SK-N-SH (cell line): ENCODE measurements at regions not wholly inside any gene's neighbourhood (a gene's known extent, or its start where the extent isn't known, plus 50 kb on each side); places are given as distances from the start of the nearest gene placed in this dataset.

Experiments used
- CTCF ChIA-PET: fragments of 300-600, 350-600 bp; formaldehyde crosslinking; extraction: SDS; loops from one replicate; lab custom pipeline; 2021; lab: Yijun Ruan, JAX
- POLR2A ChIA-PET: fragments of 350-600 bp; sonication (Branson Sonifier 250); formaldehyde crosslinking; extraction: SDS; loops from one replicate; lab custom pipeline; 2020; ENCODE audit warnings: antibody characterized with exemption, inconsistent platforms; lab: Yijun Ruan, JAX
- DNase-seq: peaks from one replicate; pipeline ENCODE4 v3.0.0; 2012
- H2AFZ ChIP-seq: fragments of 200-600 bp; sonication (generic); 2 replicates; pipeline ENCODE4 v1.8.1; 2016; ENCODE audit warnings: antibody characterized with exemption, mild to moderate bottlenecking, low read depth
- H3F3A ChIP-seq: fragments of 200-600 bp; sonication (generic); replicated peaks from 2 replicates; pipeline ENCODE3; 2016; ENCODE audit warnings: antibody characterized with exemption, mild to moderate bottlenecking; ENCODE audit not compliant: insufficient read depth
- H3K27ac ChIP-seq, 2 experiments: fragments of 200-500 bp in 1 of 2; fragments of 200-600 bp in 1 of 2; sonication (Bioruptor generic) in 1 of 2; sonication (generic), shearing (Covaris generic) in 1 of 2; 2 replicates each; pipeline versions ENCODE4 v1.5.1 to v1.6.1; 2014 to 2016; ENCODE audit warnings: low read depth in 2 of 2, inconsistent platforms in 1 of 2, low read length in 1 of 2, mild to moderate bottlenecking in 1 of 2, mixed read lengths in 1 of 2
- H3K27me3 ChIP-seq: fragments of 200-600 bp; sonication (generic), shearing (Covaris generic); 2 replicates; pipeline ENCODE4 v1.6.1; 2016; ENCODE audit warnings: mixed run types; ENCODE audit not compliant: insufficient read depth
- H3K36me3 ChIP-seq, 2 experiments: fragments of 200-500 bp in 1 of 2; fragments of 200-600 bp in 1 of 2; sonication (Bioruptor generic) in 1 of 2; sonication (generic) in 1 of 2; replicated peaks in 1 of 2; 2 replicates each; pipeline versions ENCODE3 to v1.5.1; 2014 to 2016; ENCODE audit warnings: low read length in 1 of 2, mild to moderate bottlenecking in 1 of 2; ENCODE audit not compliant: insufficient read depth in 2 of 2, control insufficient read depth in 1 of 2
- H3K4me1 ChIP-seq, 2 experiments: fragments of 200-500 bp in 1 of 2; fragments of 200-600 bp in 1 of 2; sonication (Bioruptor generic) in 1 of 2; sonication (generic), shearing (Covaris generic) in 1 of 2; 2 replicates each; pipeline versions ENCODE4 v1.5.1 to v1.6.1; 2014 to 2016; ENCODE audit warnings: low read depth in 1 of 2, low read length in 1 of 2, mixed run types in 1 of 2; ENCODE audit not compliant: insufficient read depth in 2 of 2, control insufficient read depth in 1 of 2
- H3K4me2 ChIP-seq: fragments of 200-600 bp; sonication (generic), shearing (Covaris generic); 2 replicates; pipeline ENCODE4 v1.6.1; 2017; ENCODE audit warnings: mixed run types
- H3K4me3 ChIP-seq, 2 experiments: fragments of 200-500 bp in 1 of 2; fragments of 200-600 bp in 1 of 2; sonication (Bioruptor generic) in 1 of 2; sonication (generic), shearing (Covaris generic) in 1 of 2; 2 replicates each; pipeline versions ENCODE4 v1.5.1 to v1.8.1; 2014 to 2016; ENCODE audit warnings: low read depth in 2 of 2, inconsistent platforms in 1 of 2, low read length in 1 of 2, mild to moderate bottlenecking in 1 of 2, mixed read lengths in 1 of 2, moderate library complexity in 1 of 2
- H3K79me2 ChIP-seq: fragments of 200-600 bp; sonication (generic); 2 replicates; pipeline ENCODE4 v1.8.1; 2017; ENCODE audit warnings: mild to moderate bottlenecking; ENCODE audit not compliant: insufficient read depth
- H3K9ac ChIP-seq: fragments of 200-600 bp; sonication (generic); 2 replicates; pipeline ENCODE4 v1.6.1; 2017; ENCODE audit warnings: mixed run types
- H3K9me2 ChIP-seq: fragments of 200-600 bp; sonication (generic); 2 replicates; pipeline ENCODE4 v1.6.1; 2017; ENCODE audit warnings: mixed run types
- H3K9me3 ChIP-seq: fragments of 200-600 bp; sonication (generic); 2 replicates; pipeline ENCODE4 v1.6.1; 2017; ENCODE audit warnings: mixed run types, mild to moderate bottlenecking, moderate library complexity
- H4K20me1 ChIP-seq: fragments of 200-600 bp; sonication (generic); 2 replicates; pipeline ENCODE4 v1.6.1; 2017; ENCODE audit warnings: mild to moderate bottlenecking, mixed run types; ENCODE audit not compliant: insufficient read depth
- CHD2 ChIP-seq: fragments of 150-350 bp; IDR thresholded peaks from 2 replicates; pipeline ENCODE4 v1.6.1; 2018; ENCODE audit warnings: low read length; ENCODE audit not compliant: partially characterized antibody
- CTCF ChIP-seq: fragments of 200-600 bp; sonication (generic); IDR thresholded peaks from 2 replicates; pipeline ENCODE4 v1.6.1; 2017; ENCODE audit warnings: antibody characterized with exemption, mild to moderate bottlenecking, moderate library complexity
- ELF1 ChIP-seq: IDR thresholded peaks from 2 replicates; pipeline ENCODE4 v1.4.0; 2012
- EP300 ChIP-seq, 2 experiments: IDR thresholded peaks; 2 replicates each; pipeline versions ENCODE4 v1.4.0 to v1.6.1; 2012; ENCODE audit warnings: borderline replicate concordance in 1 of 2, low read depth in 1 of 2, low read length in 1 of 2
- FOXM1 ChIP-seq: IDR thresholded peaks from 2 replicates; pipeline ENCODE4 v1.4.0; 2012; ENCODE audit warnings: low read depth, mild to moderate bottlenecking
- GATA2 ChIP-seq: sonication (generic); formaldehyde crosslinking; IDR thresholded peaks from 2 replicates; pipeline ENCODE4 v1.5.0; 2020; ENCODE audit warnings: mild to moderate bottlenecking, missing genetic modification reagents
- IRF3 ChIP-seq: fragments of 150-350 bp; IDR thresholded peaks from 2 replicates; pipeline ENCODE4 v1.6.1; 2016; ENCODE audit warnings: mild to moderate bottlenecking, low read depth, low read length
- JUND ChIP-seq: IDR thresholded peaks from 2 replicates; pipeline ENCODE4 v1.4.0; 2012
- NRF1 ChIP-seq: IDR thresholded peaks from 2 replicates; pipeline ENCODE4 v1.6.1; 2012; ENCODE audit warnings: low read depth, mild to moderate bottlenecking, low read length
- PBX3 ChIP-seq: IDR thresholded peaks from 2 replicates; pipeline ENCODE4; 2012
- POLR2AphosphoS5 ChIP-seq: IDR thresholded peaks from 2 replicates; pipeline ENCODE4 v1.6.1; 2012; ENCODE audit warnings: low read depth, low read length
- RAD21 ChIP-seq: IDR thresholded peaks from 2 replicates; pipeline ENCODE4 v1.6.1; 2012; ENCODE audit warnings: mild to moderate bottlenecking, low read length
- RXRA ChIP-seq: IDR thresholded peaks from 2 replicates; pipeline ENCODE4 v1.4.0; 2012; ENCODE audit warnings: low read depth, mild to moderate bottlenecking, borderline replicate concordance
- SIN3A ChIP-seq: IDR thresholded peaks from 2 replicates; pipeline ENCODE4 v1.6.1; 2012; ENCODE audit warnings: low read depth, mild to moderate bottlenecking, low read length, moderate library complexity, borderline replicate concordance
- TAF1 ChIP-seq: IDR thresholded peaks from 2 replicates; pipeline ENCODE4 v1.6.1; 2012; ENCODE audit warnings: low read depth, mild to moderate bottlenecking, low read length, moderate library complexity, borderline replicate concordance
- USF1 ChIP-seq: IDR thresholded peaks from 2 replicates; pipeline ENCODE4 v1.4.0; 2012; ENCODE audit warnings: low read depth, borderline replicate concordance
- WGBS: methylation state at CpG from one replicate; pipeline ENCODE4 v1.1.6; 2017; ENCODE audit warnings: low lambda C conversion rate; 5-methylcytosine and 5-hydroxymethylcytosine counted together

- no peaks in the 10 kb centered on the region for H3K9me2 ChIP-seq
- no peaks in the 10 kb centered on the region for H3F3A ChIP-seq
- TF ChIP-seq PBX3 (no peak), NRF1 (no peak), CHD2 (no peak), CTCF (no peak), GATA2 (CRISPR knock-in tag) (no peak), IRF3 (no peak), RXRA (no peak), EP300 (IDR thresholded peaks at IDR 0.05; ENCODE audit: borderline replicate concordance in 1 of 2, low read depth in 1 of 2, low read length in 1 of 2) (no peak), JUND (no peak), SIN3A (no peak), FOXM1 (no peak), TAF1 (no peak), ELF1 (no peak), POLR2AphosphoS5 (no peak), USF1 (no peak), RAD21 (no peak)
- ChIA-PET POLR2A (no interaction called here), CTCF (interaction anchor here (0.7 kb wide), 1 partner anchor 21 kb away, joined by 3 read pairs; no protein-coding TSS in a partner anchor)
- no peaks in the 10 kb centered on the region for H3K36me3 ChIP-seq
- H3K27me3 ChIP-seq: no peaks in the 10 kb centered on the region
- H3K9me3 ChIP-seq: no peaks in the 10 kb centered on the region
- H4K20me1 ChIP-seq: no peaks in the 10 kb centered on the region
- DNase-seq: no peak
- H3K79me2 ChIP-seq: no peaks in the 10 kb centered on the region
- H3K4me1 ChIP-seq: no peaks in the 10 kb centered on the region
- no peak overlapping the region for H3K4me3 ChIP-seq
- no peak overlapping the region for H2AFZ ChIP-seq
- H3K4me2 ChIP-seq: no peak overlapping the region
- 6% methylated on average over 1 of the region's 1 CpG for WGBS
- no peak overlapping the region for H3K27ac ChIP-seq
- no peak overlapping the region for H3K9ac ChIP-seq
Observed at GRCh38 chr5:39906146-39906545, 481.4 kb upstream of the DAB2 start.
